Naive thymus-derived CD4-positive, alpha-beta T cell (primary cell): ENCODE measurements at regions not wholly inside any gene's neighbourhood (a gene's known extent, or its start where the extent isn't known, plus 50 kb on each side); places are given as distances from the start of the nearest gene placed in this dataset.

Experiments
- ATAC-seq: fragments of 150-1000 bp; cut with Tn5 transposase; 2 replicates; pipeline ENCODE4 v1.10.0; 2021; ENCODE audit warnings: mild to moderate bottlenecking, moderate library complexity
- CTCF ChIA-PET: fragments of 350-600 bp; sonication (Branson Sonifier 250); formaldehyde crosslinking; loops from one replicate; lab custom pipeline; 2021; ENCODE audit warnings: antibody characterized with exemption; lab: Charles Lee
- POLR2A ChIA-PET: fragments of 350-600 bp; sonication (Branson Sonifier 250); formaldehyde crosslinking; loops from one replicate; lab custom pipeline; 2021; ENCODE audit warnings: antibody characterized with exemption, inconsistent platforms; lab: Charles Lee
- DNase-seq, 9 donors: peaks; one replicate each; pipeline versions ENCODE4 v3.0.0 to v3.0.0-alpha.2; 2020 to 2022; ENCODE audit warnings: mixed read lengths in 1 of 9
- H3K27ac ChIP-seq: one replicate; pipeline ENCODE4 v1.7.0; 2013; ENCODE audit warnings: mild to moderate bottlenecking, low read depth, low read length, moderate library complexity
- H3K27me3 ChIP-seq, 2 donors: one replicate each; pipeline ENCODE4 v1.7.0; 2013; ENCODE audit warnings: low read length in 2 of 2, mild to moderate bottlenecking in 2 of 2, moderate library complexity in 2 of 2; ENCODE audit not compliant: control insufficient read depth in 2 of 2, insufficient read depth in 2 of 2
- H3K36me3 ChIP-seq, 3 experiments: 1 replicate in 2 of 3; 2 replicates in 1 of 3; pipeline ENCODE4 v1.7.0; 2013; ENCODE audit warnings: low read length in 3 of 3, mild to moderate bottlenecking in 3 of 3, moderate library complexity in 1 of 3; ENCODE audit not compliant: insufficient read depth in 3 of 3, control insufficient read depth in 2 of 3
- H3K4me1 ChIP-seq, 2 donors: one replicate each; pipeline ENCODE4 v1.7.0; 2013; ENCODE audit warnings: low read length in 2 of 2, mild to moderate bottlenecking in 2 of 2, moderate library complexity in 1 of 2; ENCODE audit not compliant: control insufficient read depth in 2 of 2, insufficient read depth in 2 of 2
- H3K4me3 ChIP-seq: 2 replicates; pipeline ENCODE4 v1.7.0; 2013; ENCODE audit warnings: mild to moderate bottlenecking, low read length
- H3K9me3 ChIP-seq, 3 experiments: 1 replicate in 2 of 3; 2 replicates in 1 of 3; pipeline ENCODE4 v1.7.0; 2013; ENCODE audit warnings: low read length in 3 of 3; ENCODE audit not compliant: control insufficient read depth in 2 of 3
- H3K27ac Mint-ChIP-seq, 9 donors: one replicate each; pipeline ENCODE4 v1.8.0; 2020 to 2022; ENCODE audit warnings: mixed read lengths in 9 of 9, mild to moderate bottlenecking in 8 of 9, moderate library complexity in 5 of 9, inconsistent platforms in 2 of 9
- H3K27me3 Mint-ChIP-seq, 5 donors: one replicate each; pipeline ENCODE4 v1.8.0; 2021 to 2022; ENCODE audit warnings: mixed read lengths in 5 of 5, mild to moderate bottlenecking in 1 of 5
- H3K36me3 Mint-ChIP-seq, 5 donors: one replicate each; pipeline ENCODE4 v1.8.0; 2020 to 2022; ENCODE audit warnings: mixed read lengths in 5 of 5, mild to moderate bottlenecking in 3 of 5, inconsistent platforms in 1 of 5
- H3K4me1 Mint-ChIP-seq, 7 donors: one replicate each; pipeline ENCODE4 v1.8.0; 2020 to 2022; ENCODE audit warnings: mixed read lengths in 7 of 7, mild to moderate bottlenecking in 3 of 7, inconsistent platforms in 1 of 7
- H3K4me3 Mint-ChIP-seq, 10 donors: one replicate each; pipeline ENCODE4 v1.8.0; 2020 to 2022; ENCODE audit warnings: mild to moderate bottlenecking in 10 of 10, mixed read lengths in 10 of 10, moderate library complexity in 6 of 10, inconsistent platforms in 2 of 10
- H3K9me3 Mint-ChIP-seq, 11 donors: one replicate each; pipeline ENCODE4 v1.8.0; 2020 to 2022; ENCODE audit warnings: mixed read lengths in 11 of 11, mild to moderate bottlenecking in 4 of 11, inconsistent platforms in 1 of 11, moderate library complexity in 1 of 11
- intact Hi-C, 2 donors: fragments of 100-400 bp; cut with micrococcal nuclease; formaldehyde crosslinking; loops; one replicate each; pipeline ENCODE4 v1.15.1; 2023

DNA sequence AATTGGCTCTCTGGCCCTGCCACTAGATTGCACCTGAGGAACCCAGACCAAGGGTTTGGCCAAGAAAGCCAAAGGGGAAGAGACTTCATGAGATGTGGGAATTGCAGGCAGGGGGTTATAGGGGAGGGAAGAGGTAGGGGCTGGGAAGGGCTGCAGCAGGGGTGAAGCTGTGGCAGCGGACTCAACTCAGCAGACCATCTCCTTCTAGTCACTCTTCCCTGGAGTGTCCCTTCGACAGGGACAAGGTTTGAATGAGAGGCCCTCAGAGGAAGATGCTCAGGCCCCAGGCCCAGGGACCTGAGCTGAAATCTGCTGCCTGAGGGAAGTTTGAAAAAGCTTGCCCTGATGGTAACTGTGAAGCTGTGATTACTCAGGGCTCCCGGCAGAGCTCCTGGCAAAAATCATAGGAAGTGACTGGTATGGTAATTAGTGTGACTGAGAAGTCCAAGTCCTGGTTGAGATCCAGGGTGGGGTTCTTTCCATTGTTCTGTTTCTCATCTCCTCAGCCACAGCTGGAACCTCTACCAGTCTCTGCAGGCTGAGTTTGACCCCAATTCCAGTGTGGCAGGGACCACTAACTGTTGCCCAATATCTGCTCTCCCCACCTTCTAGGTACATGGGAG lies 300.9 kb downstream of the CYP26B1 start:
- no peak for DNase-seq
- Mint-ChIP-seq H3K36me3 (no peaks in the 10 kb centered on the region), H3K4me3 (no peak overlapping the region), H3K9me3 (peaks cover 0 to 9% (median 0%) of the 10 kb centered on the region in 11 donors), H3K4me1 (no peaks in the 10 kb centered on the region), H3K27ac (no peak overlapping the region), H3K27me3 (peaks cover 0 to 13% (median 10%) of the 10 kb centered on the region in 5 donors)
- no peaks in the 10 kb centered on the region for H3K27me3 ChIP-seq
- no peaks in the 10 kb centered on the region for H3K36me3 ChIP-seq
- H3K27ac ChIP-seq: no peak overlapping the region
- no peaks in the 10 kb centered on the region for H3K4me1 ChIP-seq
- ATAC-seq: no peak
- CTCF ChIA-PET: no interaction called here
- no peak overlapping the region for H3K4me3 ChIP-seq
- H3K9me3 ChIP-seq: no peaks in the 10 kb centered on the region
- POLR2A ChIA-PET: no interaction called here
- intact Hi-C loops: no loop called here

- H3K4me3 Mint-ChIP-seq: no peak overlapping the region
- peaks cover 0 to 9% (median 0%) of the 10 kb centered on the region in 11 donors for H3K9me3 Mint-ChIP-seq
- H3K27ac Mint-ChIP-seq: no peak overlapping the region
- no peak overlapping the region for H3K27ac ChIP-seq
- no peak overlapping the region for H3K4me3 ChIP-seq
- no peaks in the 10 kb centered on the region for H3K4me1 ChIP-seq
- ATAC-seq (no peak), DNase-seq (no peak)
- no peaks in the 10 kb centered on the region for H3K4me1 Mint-ChIP-seq
- intact Hi-C loops: no loop called here
- no peaks in the 10 kb centered on the region for H3K36me3 ChIP-seq
- POLR2A ChIA-PET: no interaction called here
- CTCF ChIA-PET: no interaction called here
- no peaks in the 10 kb centered on the region for H3K9me3 ChIP-seq
- no peaks in the 10 kb centered on the region for H3K27me3 ChIP-seq
- H3K27me3 Mint-ChIP-seq: peaks cover 0 to 18% (median 13%) of the 10 kb centered on the region in 5 donors
- no peaks in the 10 kb centered on the region for H3K36me3 Mint-ChIP-seq
Measured at GRCh38 chr2:71846072-71846471, 301.6 kb downstream of the CYP26B1 start.

DNA sequence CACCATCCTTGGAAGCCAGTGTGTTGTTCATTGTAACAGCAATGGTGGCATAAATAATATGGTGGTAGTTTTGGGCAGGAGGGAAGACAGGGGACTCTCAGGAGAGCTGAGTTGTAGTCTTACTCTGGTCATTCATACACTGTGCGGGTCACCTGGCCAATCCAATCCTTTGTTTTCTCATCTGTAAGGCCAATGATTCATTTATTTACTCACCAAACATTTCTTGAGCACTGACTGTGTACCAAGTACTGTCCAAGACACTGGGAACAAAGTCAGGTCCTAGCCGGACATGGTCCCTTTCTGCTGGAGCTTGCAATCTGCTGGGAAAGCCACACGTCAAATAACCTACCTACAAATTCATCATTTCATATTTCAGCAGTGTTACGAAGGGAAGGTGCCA lies 302.7 kb downstream of the CYP26B1 start:
- Mint-ChIP-seq H3K4me1 (no peaks in the 10 kb centered on the region), H3K4me3 (no peak overlapping the region), H3K36me3 (no peaks in the 10 kb centered on the region), H3K27ac (no peak overlapping the region), H3K27me3 (peaks cover 0 to 15% (median 13%) of the 10 kb centered on the region in 5 donors), H3K9me3 (peaks cover 0 to 9% (median 0%) of the 10 kb centered on the region in 11 donors)
- H3K4me3 ChIP-seq: no peak overlapping the region
- ATAC-seq (no peak), DNase-seq (no peak)
- no peaks in the 10 kb centered on the region for H3K36me3 ChIP-seq
- no peak overlapping the region for H3K27ac ChIP-seq
- no peaks in the 10 kb centered on the region for H3K9me3 ChIP-seq
- POLR2A ChIA-PET: no interaction called here
- CTCF ChIA-PET: no interaction called here
- intact Hi-C loops: no loop called here
- H3K4me1 ChIP-seq: no peaks in the 10 kb centered on the region
- H3K27me3 ChIP-seq: no peaks in the 10 kb centered on the region

GRCh38 chr2:71843391-71843850 lies 304.2 kb downstream of the CYP26B1 start:
- no peak overlapping the region for H3K27ac ChIP-seq
- DNase-seq (no peak), ATAC-seq (no peak)
- H3K4me1 ChIP-seq: no peaks in the 10 kb centered on the region
- Mint-ChIP-seq H3K4me3 (no peak overlapping the region), H3K27me3 (peaks cover 0 to 16% (median 13%) of the 10 kb centered on the region in 5 donors), H3K4me1 (no peaks in the 10 kb centered on the region), H3K27ac (no peak overlapping the region), H3K36me3 (no peaks in the 10 kb centered on the region), H3K9me3 (peaks cover 0 to 9% (median 0%) of the 10 kb centered on the region in 11 donors)
- ChIA-PET CTCF (no interaction called here), POLR2A (no interaction called here)
- no peak overlapping the region for H3K4me3 ChIP-seq
- H3K27me3 ChIP-seq: no peaks in the 10 kb centered on the region
- no peaks in the 10 kb centered on the region for H3K9me3 ChIP-seq
- no peaks in the 10 kb centered on the region for H3K36me3 ChIP-seq
- intact Hi-C loops: no loop called here

DNA sequence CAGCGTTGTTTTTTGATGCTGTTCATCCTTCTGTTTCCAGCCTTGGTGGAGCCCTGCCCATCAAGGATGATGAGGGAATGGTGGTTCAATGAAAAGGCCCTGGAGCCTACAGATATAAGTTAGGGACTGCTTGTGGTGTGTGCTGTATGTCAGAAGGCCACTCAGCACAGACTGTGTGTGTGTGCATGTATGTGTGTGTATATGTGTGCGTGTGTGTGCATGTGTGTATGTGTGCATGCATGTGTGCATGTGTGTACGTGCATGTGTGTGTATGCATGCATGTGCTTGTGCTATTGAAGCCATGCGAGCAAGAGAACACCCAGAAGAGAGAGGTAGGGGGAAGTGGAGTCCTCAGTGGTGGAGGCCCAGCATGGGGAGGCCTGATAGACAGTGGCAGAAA lies 304.9 kb downstream of the CYP26B1 start:
- ATAC-seq (no peak), DNase-seq (no peak)
- H3K36me3 Mint-ChIP-seq: no peaks in the 10 kb centered on the region
- H3K9me3 Mint-ChIP-seq: peaks cover 0 to 9% (median 0%) of the 10 kb centered on the region in 11 donors
- H3K27ac Mint-ChIP-seq: no peak overlapping the region
- no peaks in the 10 kb centered on the region for H3K4me1 ChIP-seq
- no peaks in the 10 kb centered on the region for H3K4me1 Mint-ChIP-seq
- no peaks in the 10 kb centered on the region for H3K9me3 ChIP-seq
- ChIA-PET POLR2A (no interaction called here), CTCF (no interaction called here)
- H3K27me3 ChIP-seq: no peaks in the 10 kb centered on the region
- no peak overlapping the region for H3K4me3 ChIP-seq
- no peak overlapping the region for H3K4me3 Mint-ChIP-seq
- peaks cover 0 to 16% (median 12%) of the 10 kb centered on the region in 5 donors for H3K27me3 Mint-ChIP-seq
- no peaks in the 10 kb centered on the region for H3K36me3 ChIP-seq
- intact Hi-C loops: no loop called here
- H3K27ac ChIP-seq: no peak overlapping the region

- Histone ChIP-seq H3K27ac (no peak overlapping the region), H3K4me3 (no peak overlapping the region), H3K27me3 (no peaks in the 10 kb centered on the region), H3K4me1 (no peaks in the 10 kb centered on the region), H3K36me3 (no peaks in the 10 kb centered on the region), H3K9me3 (no peaks in the 10 kb centered on the region)
- DNase-seq (no peak), ATAC-seq (no peak)
- intact Hi-C loops: no loop called here
- H3K27ac Mint-ChIP-seq: no peak overlapping the region
- no peak overlapping the region for H3K4me3 Mint-ChIP-seq
- no peaks in the 10 kb centered on the region for H3K4me1 Mint-ChIP-seq
- H3K9me3 Mint-ChIP-seq: peaks cover 0 to 3% (median 0%) of the 10 kb centered on the region in 11 donors
- ChIA-PET POLR2A (no interaction called here), CTCF (no interaction called here)
- H3K27me3 Mint-ChIP-seq: peaks cover 0 to 19% (median 12%) of the 10 kb centered on the region in 5 donors
- H3K36me3 Mint-ChIP-seq: no peaks in the 10 kb centered on the region
Measured at GRCh38 chr2:71839826-71840225, 307.8 kb downstream of the CYP26B1 start.

DNA sequence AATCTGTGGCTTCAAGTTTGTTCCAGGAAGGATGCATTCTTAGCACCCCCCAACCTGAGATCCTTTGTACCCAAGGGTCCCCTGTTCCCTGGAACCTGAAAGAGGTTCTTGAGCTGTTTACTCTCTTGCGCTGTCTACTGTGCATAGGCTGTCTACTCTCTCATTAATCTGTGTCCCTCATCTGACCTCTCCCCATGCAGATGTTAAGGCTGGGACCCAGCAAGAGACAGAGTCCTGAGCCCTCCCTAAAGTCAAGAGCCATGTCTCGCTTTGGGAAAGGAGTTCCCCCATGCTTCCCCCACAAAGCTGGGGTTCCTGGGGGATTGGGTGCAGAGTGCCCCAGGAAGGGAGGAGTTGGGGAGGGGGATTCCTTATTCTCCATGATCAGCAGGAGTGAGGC lies 312.9 kb downstream of the CYP26B1 start:
- DNase-seq (no peak), ATAC-seq (no peak)
- no peak overlapping the region for H3K27ac Mint-ChIP-seq
- H3K4me3 Mint-ChIP-seq: no peak overlapping the region
- H3K27ac ChIP-seq: no peak overlapping the region
- H3K27me3 Mint-ChIP-seq: peaks cover 0 to 18% (median 9%) of the 10 kb centered on the region in 5 donors
- H3K4me3 ChIP-seq: no peak overlapping the region
- no peaks in the 10 kb centered on the region for H3K36me3 ChIP-seq
- H3K27me3 ChIP-seq: peaks cover 0 to 2% of the 10 kb centered on the region in 2 donors
- CTCF ChIA-PET: no interaction called here
- no peaks in the 10 kb centered on the region for H3K36me3 Mint-ChIP-seq
- no peaks in the 10 kb centered on the region for H3K4me1 ChIP-seq
- peaks cover 0 to 4% (median 0%) of the 10 kb centered on the region in 11 donors for H3K9me3 Mint-ChIP-seq
- intact Hi-C loops: no loop called here
- POLR2A ChIA-PET: no interaction called here
- H3K4me1 Mint-ChIP-seq: peaks cover 0 to 5% (median 0%) of the 10 kb centered on the region in 7 donors
- no peaks in the 10 kb centered on the region for H3K9me3 ChIP-seq
